ENCODE measurements at regions not wholly inside any gene's neighbourhood (a gene's known extent, or its start where the extent isn't known, plus 50 kb on each side); places are given as distances from the start of the nearest gene placed in this dataset.

- Histone ChIP-seq H3K27me3 (ENCODE audit: insufficient read depth, low read length) (no peaks in the 10 kb centered on the region), H3K9me3 (ENCODE audit: control insufficient read depth in 1 of 2, insufficient read depth in 1 of 2, low read depth in 1 of 2, low read length in 2 of 2) (peaks cover 0 to 5% of the 10 kb centered on the region in 2 experiments; a peak in 2 of 4 replicates), H3K79me2 (ENCODE audit: insufficient read depth, low read length) (no peaks in the 10 kb centered on the region), H3K4me2 (ENCODE audit: low read length) (no peak overlapping the region), H2AFZ (ENCODE audit: low read depth, low read length, poor library complexity, severe bottlenecking) (no peak overlapping the region), H4K20me1 (ENCODE audit: insufficient read depth) (no peaks in the 10 kb centered on the region), H3K9ac (ENCODE audit: low read length) (no peak overlapping the region), H3K9me2 (ENCODE audit: insufficient read depth) (no peaks in the 10 kb centered on the region), H3K4me1 (ENCODE audit: control insufficient read depth in 1 of 2, insufficient read depth in 2 of 2, low read length in 2 of 2) (no peaks in the 10 kb centered on the region), H3K36me3 (ENCODE audit: control insufficient read depth in 1 of 2, insufficient read depth in 2 of 2, low read length in 2 of 2) (no peaks in the 10 kb centered on the region), H3K27ac (ENCODE audit: low read depth, low read length) (no peak overlapping the region), H3K4me3 (replicated peaks in 1 of 2; ENCODE audit: low read depth in 1 of 2, low read length in 2 of 2) (no peak overlapping the region)
- ChIA-PET CTCF (no interaction called here), POLR2A (no interaction called here), RAD21 (ENCODE audit: low non-redundant PET in 1 of 2, low total read pairs in 2 of 2, uncharacterized antibody in 2 of 2, unreplicated experiment in 2 of 2) (no interaction called here)
- ATAC-seq, result no peak
- BruUV-seq (replicated peaks), result no TSS peak
- intact Hi-C loops (cut with micrococcal nuclease), result no loop called here
- no peak for TF ChIP-seq ZNF274 (IDR thresholded peaks at IDR 0.05; ENCODE audit: low read depth, low read length)
- DNase-seq (ENCODE audit: low read depth, low spot score), result no peak
These were observed 600.0 kb downstream of the QKI start for GRCh38 chr6:164014346-164015087.

DNA sequence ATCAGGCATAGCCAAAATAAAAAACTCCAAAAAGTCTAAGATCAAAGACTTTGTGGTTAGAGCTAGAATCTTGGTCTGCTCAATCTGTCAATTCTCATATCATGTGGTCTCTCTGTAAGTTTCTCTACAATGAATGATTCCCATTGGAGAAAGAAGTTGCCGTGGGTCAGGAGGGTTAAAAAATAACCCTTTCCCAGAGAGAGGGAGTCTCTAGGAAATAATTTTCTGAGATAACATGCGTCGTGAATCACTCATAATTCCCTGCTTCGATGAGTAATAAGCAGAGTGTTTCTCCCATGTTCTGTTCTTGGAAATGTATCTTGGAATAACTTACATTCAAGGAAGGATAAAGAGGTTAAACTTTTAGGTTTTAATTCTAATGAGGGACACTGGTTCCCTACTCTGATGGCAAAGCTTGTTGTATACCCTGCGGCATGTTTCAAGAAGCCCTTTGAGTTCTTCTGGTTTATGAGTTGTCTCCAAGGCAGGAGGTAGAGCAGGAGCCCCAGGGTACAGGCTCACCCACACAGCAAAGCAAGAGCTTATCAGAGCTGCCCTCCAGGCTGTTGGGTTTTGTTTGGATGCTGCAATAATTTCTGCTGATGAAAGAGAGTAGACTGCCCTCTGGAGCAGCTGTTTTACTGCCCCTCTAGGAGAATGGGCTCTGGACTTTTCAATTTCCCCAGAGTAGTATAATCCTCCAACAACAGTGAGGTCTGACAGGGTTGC, 599.1 kb downstream of the QKI start:
- no peaks in the 10 kb centered on the region for H3K36me3 ChIP-seq (ENCODE audit: control insufficient read depth in 1 of 2, insufficient read depth in 2 of 2, low read length in 2 of 2)
- peaks cover 0 to 5% of the 10 kb centered on the region in 2 experiments; a peak in 2 of 4 replicates for H3K9me3 ChIP-seq (ENCODE audit: control insufficient read depth in 1 of 2, insufficient read depth in 1 of 2, low read depth in 1 of 2, low read length in 2 of 2)
- no peak overlapping the region for H3K9ac ChIP-seq (ENCODE audit: low read length)
- no peaks in the 10 kb centered on the region for H3K27me3 ChIP-seq (ENCODE audit: insufficient read depth, low read length)
- H3K9me2 ChIP-seq (ENCODE audit: insufficient read depth), result no peaks in the 10 kb centered on the region
- H3K27ac ChIP-seq (ENCODE audit: low read depth, low read length), result no peak overlapping the region
- no peak overlapping the region for H2AFZ ChIP-seq (ENCODE audit: low read depth, low read length, poor library complexity, severe bottlenecking)
- no peaks in the 10 kb centered on the region for H3K4me1 ChIP-seq (ENCODE audit: control insufficient read depth in 1 of 2, insufficient read depth in 2 of 2, low read length in 2 of 2)
- ChIA-PET RAD21 (ENCODE audit: low non-redundant PET in 1 of 2, low total read pairs in 2 of 2, uncharacterized antibody in 2 of 2, unreplicated experiment in 2 of 2) (no interaction called here), POLR2A (no interaction called here), CTCF (no interaction called here)
- no peak overlapping the region for H3K4me2 ChIP-seq (ENCODE audit: low read length)
- H3K4me3 ChIP-seq (replicated peaks in 1 of 2; ENCODE audit: low read depth in 1 of 2, low read length in 2 of 2), result no peak overlapping the region
- intact Hi-C loops (cut with micrococcal nuclease), result no loop called here
- H4K20me1 ChIP-seq (ENCODE audit: insufficient read depth), result no peaks in the 10 kb centered on the region
- H3K79me2 ChIP-seq (ENCODE audit: insufficient read depth, low read length), result no peaks in the 10 kb centered on the region
- ATAC-seq (no peak), DNase-seq (ENCODE audit: low read depth, low spot score) (no peak)
- no peak for TF ChIP-seq SP1 (IDR thresholded peaks at IDR 0.05; ENCODE audit: low read depth)
- TF ChIP-seq JUND (IDR thresholded peaks at IDR 0.05), result no peak
- no peak for TF ChIP-seq EZH2 (IDR thresholded peaks at IDR 0.05)
- no peak for TF ChIP-seq CTCF (IDR thresholded peaks at IDR 0.05 in 2 of 3, conservative IDR thresholded peaks at IDR 0.05 in 1 of 3; ENCODE audit: borderline replicate concordance in 1 of 3, insufficient read depth in 1 of 3, low read depth in 2 of 3, low read length in 2 of 3)
- TF ChIP-seq POLR2A (IDR thresholded peaks at IDR 0.05; ENCODE audit: borderline replicate concordance, extremely low read depth, insufficient read depth, insufficient read length), result no peak
- TF ChIP-seq RAD21 (IDR thresholded peaks at IDR 0.05; ENCODE audit: low read depth), result no peak
- no peak for TF ChIP-seq CBX3 (IDR thresholded peaks at IDR 0.05; ENCODE audit: low read depth)
- TF ChIP-seq SIN3A (IDR thresholded peaks at IDR 0.05; ENCODE audit: low read depth), result no peak
- no peak for TF ChIP-seq EGR1 (IDR thresholded peaks at IDR 0.05; ENCODE audit: low read depth)
- no peak for TF ChIP-seq SRF (IDR thresholded peaks at IDR 0.05; ENCODE audit: low read depth)
- TF ChIP-seq YY1 (IDR thresholded peaks at IDR 0.05; ENCODE audit: extremely low read depth, insufficient replicate concordance, low read depth, low read length), result no peak
- no peak for TF ChIP-seq TCF7L2 (IDR thresholded peaks at IDR 0.05; ENCODE audit: borderline replicate concordance, extremely low read depth, insufficient read depth, insufficient read length)
- TF ChIP-seq CEBPB (IDR thresholded peaks at IDR 0.05; ENCODE audit: low read depth), result no peak
- no TSS peak for BruUV-seq (replicated peaks)
